IgD-negative memory B cell (primary cell): ENCODE measurements at regions not wholly inside any gene's neighbourhood (a gene's known extent, or its start where the extent isn't known, plus 50 kb on each side); places are given as distances from the start of the nearest gene placed in this dataset.

ENCODE experiments used
- H3K27ac Mint-ChIP-seq, 3 donors: one replicate each; pipeline ENCODE4 v1.8.0; 2020 to 2022; ENCODE audit warnings: mild to moderate bottlenecking in 3 of 3, mixed read lengths in 3 of 3, moderate library complexity in 1 of 3
- H3K27me3 Mint-ChIP-seq: one replicate; pipeline ENCODE4 v1.8.0; 2021; ENCODE audit warnings: mixed read lengths
- H3K36me3 Mint-ChIP-seq: one replicate; pipeline ENCODE4 v1.8.0; 2020; ENCODE audit warnings: mild to moderate bottlenecking, mixed read lengths
- H3K4me1 Mint-ChIP-seq, 3 donors: one replicate each; pipeline ENCODE4 v1.8.0; 2020 to 2022; ENCODE audit warnings: mixed read lengths in 3 of 3, mild to moderate bottlenecking in 1 of 3
- H3K4me3 Mint-ChIP-seq, 4 donors: one replicate each; pipeline ENCODE4 v1.8.0; 2020 to 2022; ENCODE audit warnings: mild to moderate bottlenecking in 4 of 4, mixed read lengths in 4 of 4, moderate library complexity in 3 of 4
- H3K9me3 Mint-ChIP-seq, 3 donors: one replicate each; pipeline ENCODE4 v1.8.0; 2020 to 2021; ENCODE audit warnings: mixed read lengths in 3 of 3, mild to moderate bottlenecking in 1 of 3

DNA sequence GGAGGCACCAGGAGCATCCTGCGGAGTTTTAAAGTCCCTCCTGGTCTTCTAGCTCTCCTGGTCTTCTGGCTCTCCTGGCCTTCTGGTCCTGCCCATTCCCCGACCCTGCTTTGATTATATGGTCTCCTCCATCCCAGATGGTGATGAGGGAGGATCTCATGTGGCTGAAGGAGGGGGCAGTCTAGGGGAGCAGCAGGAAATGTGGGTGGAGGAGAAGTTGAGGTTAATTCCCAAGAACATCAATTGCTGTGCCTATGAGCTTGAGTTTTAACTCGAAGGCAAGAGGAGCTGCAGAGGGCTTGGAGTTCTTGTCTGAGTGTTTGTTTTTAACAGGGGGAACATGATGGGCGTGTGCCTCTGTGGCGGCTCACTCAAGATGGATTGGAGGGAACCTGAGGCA, 408.8 kb downstream of the MATN1 start:
- Mint-ChIP-seq H3K27ac (no peak overlapping the region), H3K9me3 (peaks cover 0 to 6% (median 0%) of the 10 kb centered on the region in 3 donors), H3K4me3 (peak overlapping the region in 1 of 4 donors; percentile 18), H3K4me1 (peaks cover 0 to 6% (median 2%) of the 10 kb centered on the region in 3 donors), H3K27me3 (peaks cover 11% of the 10 kb centered on the region), H3K36me3 (no peaks in the 10 kb centered on the region)

DNA sequence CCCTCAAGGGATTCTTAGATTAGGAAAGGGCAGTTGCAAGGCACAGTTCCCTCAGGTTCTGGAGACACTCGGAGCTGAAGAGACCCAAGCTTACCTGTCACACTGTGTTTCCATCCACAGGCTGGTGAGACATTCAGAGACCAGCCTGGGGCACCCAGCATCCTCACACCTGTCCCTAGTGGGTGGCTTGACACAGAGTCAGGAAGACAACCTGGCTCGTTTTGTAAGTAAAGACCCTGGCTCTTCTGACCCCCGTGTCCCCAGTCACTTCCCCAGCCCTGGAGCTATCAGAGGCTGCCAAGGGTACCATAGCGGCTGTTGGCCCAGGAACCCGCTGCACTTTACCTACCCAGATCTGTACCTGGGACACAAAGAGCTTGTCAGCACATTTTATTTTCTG, 409.8 kb downstream of the MATN1 start:
- H3K36me3 Mint-ChIP-seq = no peaks in the 10 kb centered on the region
- H3K4me1 Mint-ChIP-seq = peaks cover 0 to 6% (median 2%) of the 10 kb centered on the region in 3 donors
- peaks cover 14% of the 10 kb centered on the region for H3K27me3 Mint-ChIP-seq
- no peak overlapping the region for H3K27ac Mint-ChIP-seq
- H3K4me3 Mint-ChIP-seq = no peak overlapping the region
- H3K9me3 Mint-ChIP-seq = peaks cover 0 to 6% (median 0%) of the 10 kb centered on the region in 3 donors

DNA sequence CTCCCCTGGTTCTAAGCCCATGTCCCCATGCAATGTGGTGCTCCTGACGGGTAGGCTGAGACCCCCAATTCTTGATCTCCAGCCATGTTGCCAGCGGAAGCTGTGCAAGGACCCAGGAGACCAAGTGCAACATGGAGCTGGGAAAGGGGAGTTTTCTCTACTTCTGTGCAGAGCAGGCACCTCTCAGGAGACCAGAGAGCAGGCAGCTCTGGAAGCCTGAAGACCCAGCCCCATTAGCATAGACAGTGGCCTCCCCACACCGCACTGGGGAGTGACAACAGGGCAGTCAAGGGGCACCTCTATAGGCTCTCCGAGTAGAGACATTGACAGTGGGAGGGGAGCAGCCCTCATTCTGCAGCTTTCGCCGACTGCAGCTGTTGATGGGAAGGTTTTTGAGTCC, 410.2 kb downstream of the MATN1 start:
- Mint-ChIP-seq H3K9me3 (peaks cover 0 to 6% (median 0%) of the 10 kb centered on the region in 3 donors), H3K36me3 (no peaks in the 10 kb centered on the region)

DNA sequence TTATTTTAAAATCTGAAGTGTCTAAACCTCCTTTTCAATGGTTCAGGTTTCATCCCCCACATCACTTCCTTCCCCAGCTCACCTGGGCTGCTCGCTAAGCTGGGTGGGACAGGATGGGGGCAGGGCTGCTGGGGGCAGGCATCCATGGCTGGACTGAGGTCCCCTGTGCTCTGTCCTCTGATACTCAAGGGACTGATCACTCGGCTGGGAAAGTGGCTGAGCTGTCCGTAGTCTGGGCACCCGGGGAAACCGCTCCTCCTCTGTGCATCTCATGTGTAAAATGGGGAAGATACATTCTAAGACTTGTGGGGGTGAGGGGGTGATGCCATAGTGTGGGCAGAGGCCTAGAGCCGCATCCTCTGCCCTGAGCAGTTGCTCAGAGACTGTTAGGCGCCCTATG, 411.2 kb downstream of the MATN1 start:
- H3K27ac Mint-ChIP-seq = no peak overlapping the region
- peaks cover 13% of the 10 kb centered on the region for H3K27me3 Mint-ChIP-seq
- H3K4me1 Mint-ChIP-seq = peaks cover 0 to 6% (median 2%) of the 10 kb centered on the region in 3 donors
- no peak overlapping the region for H3K4me3 Mint-ChIP-seq
- peaks cover 0 to 6% (median 0%) of the 10 kb centered on the region in 3 donors for H3K9me3 Mint-ChIP-seq
- H3K36me3 Mint-ChIP-seq = no peaks in the 10 kb centered on the region

More for the DNA sequence above, 410.2 kb downstream of the MATN1 start:
- Mint-ChIP-seq H3K27me3 (peaks cover 14% of the 10 kb centered on the region), H3K4me3 (no peak overlapping the region), H3K27ac (no peak overlapping the region), H3K4me1 (peaks cover 0 to 6% (median 2%) of the 10 kb centered on the region in 3 donors)

DNA sequence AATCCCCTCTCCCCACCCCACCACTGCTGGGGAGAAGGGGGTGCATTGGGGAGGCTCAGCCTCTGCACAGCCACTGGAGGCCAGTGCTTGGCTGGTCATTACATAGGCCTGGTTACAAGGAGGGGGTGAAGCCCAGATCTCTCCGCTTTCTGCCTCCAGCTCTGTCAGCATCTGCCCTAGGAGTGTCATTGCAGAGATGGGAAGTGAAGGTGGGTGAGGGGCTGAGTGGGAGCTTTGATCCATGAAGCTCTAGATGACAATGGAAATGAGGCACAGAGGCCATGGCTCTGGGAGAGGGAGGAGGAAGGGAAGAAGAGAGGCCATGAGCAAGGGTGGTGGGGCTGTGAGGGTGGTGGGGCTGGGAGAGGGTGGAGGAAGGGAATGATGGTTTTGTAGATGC, 411.6 kb downstream of the MATN1 start:
- Mint-ChIP-seq H3K4me1 (peaks cover 0 to 6% (median 2%) of the 10 kb centered on the region in 3 donors), H3K27ac (peak overlapping the region in 1 of 3 donors; percentile 35), H3K27me3 (peaks cover 13% of the 10 kb centered on the region), H3K36me3 (no peaks in the 10 kb centered on the region), H3K9me3 (peaks cover 0 to 6% (median 0%) of the 10 kb centered on the region in 3 donors), H3K4me3 (no peak overlapping the region)

DNA sequence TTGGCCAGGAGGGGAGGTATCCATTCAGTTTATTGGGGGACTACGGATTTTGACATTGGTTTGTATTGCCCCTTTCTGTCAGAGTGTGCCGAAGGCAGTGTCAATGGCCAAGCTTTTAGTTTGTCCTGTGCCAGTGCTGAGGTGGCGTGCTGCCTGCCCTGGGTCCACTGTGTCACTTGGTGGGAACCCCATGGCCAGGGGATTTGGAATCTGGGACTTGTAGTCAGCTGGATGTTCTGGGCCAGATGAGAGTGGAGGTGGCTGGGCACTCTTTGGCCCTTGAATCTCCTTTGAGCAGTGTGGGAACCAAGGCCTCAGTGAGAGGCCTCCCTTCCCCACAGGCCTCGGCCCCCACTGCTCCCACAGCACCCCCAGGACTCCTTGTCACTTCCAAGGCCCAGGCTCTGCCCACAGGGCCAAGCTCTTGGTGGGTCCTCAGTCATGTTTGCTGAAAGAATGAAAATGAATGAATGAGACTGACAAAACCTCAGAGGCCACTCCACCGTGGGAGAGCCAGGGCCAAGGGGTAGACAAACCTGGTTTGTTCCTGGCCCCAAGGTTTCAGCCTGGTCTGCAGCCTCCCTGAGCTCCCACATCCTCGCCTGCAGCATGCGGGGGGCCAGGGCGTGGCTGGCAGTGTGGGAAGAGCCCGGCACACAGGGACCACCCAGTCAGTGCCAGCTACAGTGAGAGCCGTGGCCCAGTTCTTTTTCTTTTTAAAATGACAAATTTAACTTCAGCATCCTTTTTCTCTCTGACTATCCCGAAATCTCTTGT, 412.2 kb downstream of the MATN1 start:
- H3K27me3 Mint-ChIP-seq = peaks cover 13% of the 10 kb centered on the region
- H3K9me3 Mint-ChIP-seq = peaks cover 0 to 2% (median under 1%) of the 10 kb centered on the region in 3 donors
- peak overlapping the region in 1 of 3 donors; percentile 35 for H3K27ac Mint-ChIP-seq
- H3K36me3 Mint-ChIP-seq = no peaks in the 10 kb centered on the region
- H3K4me3 Mint-ChIP-seq = no peak overlapping the region
- peaks cover 0 to 6% (median 2%) of the 10 kb centered on the region in 3 donors for H3K4me1 Mint-ChIP-seq

DNA sequence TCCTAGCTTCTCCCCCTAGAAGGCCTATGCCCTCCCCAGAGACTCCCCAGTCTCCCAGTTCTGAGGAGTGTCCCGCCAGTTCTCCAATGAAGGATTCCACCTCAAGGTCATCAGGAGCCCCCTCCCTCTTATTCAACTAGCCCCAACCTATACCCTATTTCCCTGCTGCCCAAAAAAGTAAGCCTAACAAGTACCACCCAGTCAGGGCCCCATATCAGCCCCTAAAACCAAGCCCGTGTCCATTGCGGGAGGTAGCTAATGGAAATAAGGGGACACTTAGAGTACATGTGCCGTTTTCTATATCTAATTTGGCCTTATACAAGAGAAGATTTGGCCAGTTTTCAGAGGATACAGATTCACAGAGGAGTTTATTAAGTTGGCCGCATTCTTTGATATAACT, 416.2 kb downstream of the MATN1 start:
- H3K4me3 Mint-ChIP-seq = no peak overlapping the region
- H3K36me3 Mint-ChIP-seq = no peaks in the 10 kb centered on the region
- no peaks in the 10 kb centered on the region for H3K4me1 Mint-ChIP-seq
- H3K27ac Mint-ChIP-seq = no peak overlapping the region
- peaks cover 0 to 3% (median 2%) of the 10 kb centered on the region in 3 donors for H3K9me3 Mint-ChIP-seq
- H3K27me3 Mint-ChIP-seq = peaks cover 13% of the 10 kb centered on the region

DNA sequence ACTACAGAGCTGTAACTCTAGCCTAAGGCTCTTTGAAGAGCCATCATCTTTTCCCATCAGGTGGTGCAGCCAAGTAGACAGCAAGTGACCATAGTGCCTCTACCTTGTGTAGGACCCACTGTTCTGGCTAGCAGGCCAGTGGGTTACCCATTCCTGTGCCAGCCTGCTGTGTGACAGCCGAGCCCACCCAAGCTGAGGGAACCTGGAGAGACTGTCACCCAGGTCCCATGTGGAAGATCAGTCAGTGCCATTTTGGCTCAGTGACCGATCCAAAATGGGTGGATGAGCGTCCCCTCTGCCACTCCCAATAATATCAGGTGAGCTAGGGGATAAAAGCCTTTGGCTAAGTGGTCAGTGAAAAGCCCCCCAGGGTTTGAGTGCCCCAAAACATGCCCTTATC, 417.9 kb downstream of the MATN1 start:
- no peaks in the 10 kb centered on the region for H3K4me1 Mint-ChIP-seq
- H3K9me3 Mint-ChIP-seq = peaks cover 0 to 3% (median 2%) of the 10 kb centered on the region in 3 donors
- H3K36me3 Mint-ChIP-seq = no peaks in the 10 kb centered on the region
- H3K4me3 Mint-ChIP-seq = no peak overlapping the region
- no peak overlapping the region for H3K27ac Mint-ChIP-seq
- peaks cover 3% of the 10 kb centered on the region for H3K27me3 Mint-ChIP-seq

DNA sequence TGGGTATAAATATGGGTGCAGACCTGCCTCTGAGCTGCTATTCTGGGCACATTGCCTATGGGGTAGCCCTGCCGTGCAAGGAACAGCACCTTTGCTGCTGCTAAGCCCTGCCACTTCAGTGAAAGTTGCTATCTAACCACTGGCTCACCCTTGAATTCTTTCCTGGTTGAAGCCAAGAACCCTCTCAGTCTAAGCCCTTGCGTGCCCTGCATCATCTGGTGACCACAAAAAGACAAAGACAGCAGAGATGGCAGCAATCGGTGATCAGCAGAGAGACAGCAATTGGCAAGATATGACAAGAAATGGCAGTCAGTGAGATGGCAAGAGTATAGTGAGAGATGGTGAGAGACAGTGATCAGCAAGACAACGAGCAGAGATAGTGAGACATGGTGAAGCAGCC, 418.3 kb downstream of the MATN1 start:
- Mint-ChIP-seq H3K4me1 (no peaks in the 10 kb centered on the region), H3K27me3 (peaks cover 3% of the 10 kb centered on the region), H3K36me3 (no peaks in the 10 kb centered on the region), H3K9me3 (peaks cover 0 to 3% (median 2%) of the 10 kb centered on the region in 3 donors), H3K27ac (no peak overlapping the region), H3K4me3 (no peak overlapping the region)

DNA sequence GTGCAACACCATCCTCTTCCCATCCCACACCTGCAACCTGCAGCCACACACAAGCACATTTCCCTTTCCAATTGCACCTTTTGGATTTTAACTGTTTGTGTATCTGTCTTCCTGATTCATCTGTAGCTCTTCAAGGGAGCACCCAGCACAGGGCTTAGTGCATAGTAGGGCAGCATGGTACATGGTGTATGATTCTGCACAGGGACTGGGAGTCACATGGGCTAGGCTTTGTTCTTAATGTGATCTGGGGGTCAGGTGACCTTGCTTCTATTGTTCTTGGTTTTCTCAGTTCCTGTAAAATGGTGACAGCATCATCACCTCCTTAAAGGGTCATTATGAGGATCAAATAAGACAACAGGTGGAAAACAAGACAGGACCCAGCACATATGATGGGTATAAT, 419.3 kb downstream of the MATN1 start:
- Mint-ChIP-seq H3K4me3 (no peak overlapping the region), H3K9me3 (peaks cover 0 to 3% (median 2%) of the 10 kb centered on the region in 3 donors), H3K27ac (no peak overlapping the region), H3K4me1 (no peaks in the 10 kb centered on the region), H3K27me3 (peaks cover 4% of the 10 kb centered on the region), H3K36me3 (no peaks in the 10 kb centered on the region)

DNA sequence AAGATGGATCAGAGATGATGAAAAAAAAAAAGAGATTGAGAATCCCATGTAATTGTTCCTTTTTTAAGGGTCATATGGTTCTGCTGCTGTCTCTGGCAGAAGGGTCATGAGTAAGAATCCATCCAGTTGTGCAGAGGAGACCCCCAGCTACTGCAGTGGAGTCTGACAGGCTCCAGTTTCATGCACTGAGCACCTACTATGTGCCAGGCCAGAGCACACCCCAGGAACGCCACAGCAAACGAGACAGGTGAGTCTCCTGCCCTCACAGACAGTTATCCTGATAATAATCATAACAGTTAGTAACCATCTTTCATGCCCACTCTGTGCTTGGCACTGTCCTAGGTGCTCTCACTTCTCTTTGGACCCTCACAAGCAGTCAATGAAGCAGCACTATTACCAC, 420.0 kb downstream of the MATN1 start:
- Mint-ChIP-seq H3K4me1 (no peaks in the 10 kb centered on the region), H3K36me3 (no peaks in the 10 kb centered on the region), H3K4me3 (no peak overlapping the region), H3K9me3 (peaks cover 1 to 3% (median 2%) of the 10 kb centered on the region in 3 donors), H3K27ac (no peak overlapping the region), H3K27me3 (peaks cover 2% of the 10 kb centered on the region)

DNA sequence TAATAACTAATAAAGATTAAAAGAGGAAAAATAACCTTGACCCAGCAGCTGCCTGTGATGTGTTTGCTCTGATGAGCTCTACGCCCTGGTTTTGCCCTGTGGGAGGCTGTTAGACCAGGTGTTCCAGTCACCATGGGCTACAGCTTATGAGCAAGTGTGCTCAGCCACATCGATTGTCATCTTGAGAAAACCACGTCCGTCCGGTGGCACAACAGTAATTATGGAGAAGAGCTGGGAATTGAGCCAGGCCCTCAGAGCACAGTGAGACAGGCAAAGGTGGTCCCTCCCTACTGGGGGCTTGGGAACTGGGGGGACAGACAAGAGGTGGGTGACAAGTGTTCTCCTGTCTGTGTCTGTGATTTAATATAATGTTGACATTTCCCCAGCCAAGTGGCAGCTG, 420.5 kb downstream of the MATN1 start:
- no peak overlapping the region for H3K27ac Mint-ChIP-seq
- no peak overlapping the region for H3K4me3 Mint-ChIP-seq
- no peaks in the 10 kb centered on the region for H3K36me3 Mint-ChIP-seq
- H3K4me1 Mint-ChIP-seq = no peaks in the 10 kb centered on the region
- peaks cover 2% of the 10 kb centered on the region for H3K27me3 Mint-ChIP-seq
- H3K9me3 Mint-ChIP-seq = peaks cover 1 to 4% (median 2%) of the 10 kb centered on the region in 3 donors

DNA sequence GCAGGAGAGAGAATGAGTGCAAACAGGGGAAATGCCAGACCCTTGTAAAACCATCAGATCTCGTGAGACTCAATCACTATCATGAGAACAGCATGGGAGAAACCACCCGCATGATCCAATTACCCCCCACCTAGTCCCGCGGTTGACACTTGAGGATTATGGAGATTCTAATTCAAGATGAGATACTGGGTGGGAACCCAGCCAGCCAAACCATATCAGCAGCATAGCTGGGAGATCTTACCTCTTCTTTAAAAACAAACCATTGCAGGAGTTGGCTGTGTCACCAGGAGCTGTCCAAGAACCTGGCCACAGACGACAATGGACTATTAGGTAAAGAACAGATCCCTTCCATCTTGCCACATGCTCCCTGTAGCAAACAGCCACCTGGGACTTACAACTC, 422.7 kb downstream of the MATN1 start:
- H3K9me3 Mint-ChIP-seq = peaks cover 1 to 11% (median 4%) of the 10 kb centered on the region in 3 donors
- H3K27ac Mint-ChIP-seq = no peak overlapping the region
- no peaks in the 10 kb centered on the region for H3K4me1 Mint-ChIP-seq
- H3K27me3 Mint-ChIP-seq = peaks cover 7% of the 10 kb centered on the region
- H3K36me3 Mint-ChIP-seq = no peaks in the 10 kb centered on the region
- no peak overlapping the region for H3K4me3 Mint-ChIP-seq

DNA sequence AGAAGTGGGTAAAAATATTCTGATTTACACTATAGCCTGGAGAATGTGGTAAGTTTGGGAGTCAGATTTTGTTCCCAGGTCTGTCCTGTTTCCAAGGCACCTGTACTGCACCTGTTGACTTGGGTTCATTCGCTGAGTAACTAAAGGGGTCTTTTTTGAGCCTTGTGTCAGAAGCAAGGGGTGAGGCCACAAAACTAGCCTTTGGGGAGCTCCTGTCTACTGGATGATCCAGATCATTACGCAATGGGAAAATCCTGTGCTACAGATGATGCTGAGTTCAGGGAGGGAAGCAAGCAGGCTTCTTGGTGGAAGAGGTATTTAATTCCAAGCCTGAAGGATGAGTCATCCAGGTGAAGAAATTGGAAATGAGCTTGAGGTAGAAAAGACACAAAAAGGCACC, 424.0 kb downstream of the MATN1 start:
- H3K27ac Mint-ChIP-seq = no peak overlapping the region
- H3K27me3 Mint-ChIP-seq = peaks cover 12% of the 10 kb centered on the region
- no peaks in the 10 kb centered on the region for H3K36me3 Mint-ChIP-seq
- no peaks in the 10 kb centered on the region for H3K4me1 Mint-ChIP-seq
- H3K4me3 Mint-ChIP-seq = no peak overlapping the region
- peaks cover 1 to 8% (median 4%) of the 10 kb centered on the region in 3 donors for H3K9me3 Mint-ChIP-seq

DNA sequence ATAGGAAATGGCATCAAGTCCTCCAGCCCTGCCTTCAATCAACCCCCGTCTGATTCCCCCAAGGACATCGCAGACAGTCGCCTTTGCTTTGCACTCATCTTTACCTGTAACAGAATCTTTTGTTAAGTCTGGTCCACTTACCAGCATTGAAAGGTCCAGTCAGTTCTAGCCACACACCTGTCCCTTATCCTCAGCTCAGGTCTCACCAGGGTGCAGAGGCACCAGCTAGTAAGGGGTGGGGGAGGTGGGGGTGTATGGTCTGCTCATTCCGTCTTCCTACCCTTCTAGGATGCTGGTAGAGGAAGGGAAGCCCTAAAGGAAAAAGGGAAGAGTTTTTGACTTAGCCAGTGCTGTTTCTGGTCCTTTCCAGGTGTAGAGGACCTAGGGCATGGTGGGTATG, 427.7 kb downstream of the MATN1 start:
- H3K27me3 Mint-ChIP-seq = peaks cover 15% of the 10 kb centered on the region
- H3K9me3 Mint-ChIP-seq = peaks cover 1 to 8% (median 4%) of the 10 kb centered on the region in 3 donors
- H3K4me3 Mint-ChIP-seq = no peak overlapping the region
- no peaks in the 10 kb centered on the region for H3K4me1 Mint-ChIP-seq
- H3K27ac Mint-ChIP-seq = no peak overlapping the region
- H3K36me3 Mint-ChIP-seq = no peaks in the 10 kb centered on the region

DNA sequence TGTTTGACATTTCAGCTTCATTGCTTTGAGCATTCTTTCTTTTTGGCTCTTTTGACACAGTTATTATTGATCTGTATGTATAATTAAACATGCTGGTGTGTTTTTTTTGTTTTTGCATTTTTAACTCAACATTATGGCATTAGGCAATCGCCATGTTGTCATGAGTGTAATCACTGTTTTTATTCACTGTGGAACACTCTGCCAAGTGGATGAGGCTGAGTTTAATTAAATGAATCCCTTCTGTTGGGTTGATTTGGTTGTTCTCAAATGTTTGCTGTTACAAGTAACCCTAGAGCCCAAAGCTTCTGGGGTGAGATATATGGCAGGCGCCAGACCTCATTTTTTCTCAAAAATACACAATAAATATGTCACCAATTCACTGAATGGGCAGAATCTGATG, 428.1 kb downstream of the MATN1 start:
- Mint-ChIP-seq H3K36me3 (no peaks in the 10 kb centered on the region), H3K27me3 (peaks cover 17% of the 10 kb centered on the region), H3K4me3 (no peak overlapping the region), H3K4me1 (no peaks in the 10 kb centered on the region), H3K9me3 (peaks cover 1 to 8% (median 4%) of the 10 kb centered on the region in 3 donors), H3K27ac (no peak overlapping the region)
